ENCODE measurements at regions not wholly inside any gene's neighbourhood (a gene's known extent, or its start where the extent isn't known, plus 50 kb on each side); places are given as distances from the start of the nearest gene placed in this dataset.

DNA sequence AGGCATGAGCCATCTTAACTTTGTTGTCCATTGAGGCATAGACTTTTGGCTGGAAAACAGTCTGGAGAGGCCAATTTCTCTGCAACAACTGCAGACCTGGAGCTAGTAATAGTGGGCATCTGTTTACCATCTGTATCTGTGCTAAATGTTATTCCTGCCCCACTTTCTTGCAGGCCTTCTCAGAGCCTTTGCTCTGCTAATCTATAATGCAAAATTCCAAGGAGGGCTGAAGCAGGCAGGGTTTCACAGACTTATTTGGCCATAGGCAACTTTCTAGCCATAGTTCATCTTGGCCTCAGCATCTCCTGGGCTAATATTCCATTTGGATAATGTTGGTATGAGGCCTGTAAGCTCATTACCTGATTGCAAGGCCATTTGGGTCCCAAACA, 124.5 kb upstream of the CSF3R start:
- no peak for ATAC-seq
- TF ChIP-seq, protein P1, sequence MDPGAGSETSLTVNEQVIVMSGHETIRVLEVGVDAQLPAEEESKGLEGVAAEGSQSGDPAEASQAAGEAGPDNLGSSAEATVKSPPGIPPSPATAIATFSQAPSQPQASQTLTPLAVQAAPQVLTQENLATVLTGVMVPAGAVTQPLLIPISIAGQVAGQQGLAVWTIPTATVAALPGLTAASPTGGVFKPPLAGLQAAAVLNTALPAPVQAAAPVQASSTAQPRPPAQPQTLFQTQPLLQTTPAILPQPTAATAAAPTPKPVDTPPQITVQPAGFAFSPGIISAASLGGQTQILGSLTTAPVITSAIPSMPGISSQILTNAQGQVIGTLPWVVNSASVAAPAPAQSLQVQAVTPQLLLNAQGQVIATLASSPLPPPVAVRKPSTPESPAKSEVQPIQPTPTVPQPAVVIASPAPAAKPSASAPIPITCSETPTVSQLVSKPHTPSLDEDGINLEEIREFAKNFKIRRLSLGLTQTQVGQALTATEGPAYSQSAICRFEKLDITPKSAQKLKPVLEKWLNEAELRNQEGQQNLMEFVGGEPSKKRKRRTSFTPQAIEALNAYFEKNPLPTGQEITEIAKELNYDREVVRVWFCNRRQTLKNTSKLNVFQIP (CRISPR knock-in tag; IDR thresholded peaks at IDR 0.05; ENCODE audit: borderline replicate concordance, low read depth): no peak
- no peak for TF ChIP-seq ZNF8 (CRISPR knock-in tag; IDR thresholded peaks at IDR 0.05)
- no peak for TF ChIP-seq ZNF70 (CRISPR knock-in tag; IDR thresholded peaks at IDR 0.05)
- TF ChIP-seq, protein P2, sequence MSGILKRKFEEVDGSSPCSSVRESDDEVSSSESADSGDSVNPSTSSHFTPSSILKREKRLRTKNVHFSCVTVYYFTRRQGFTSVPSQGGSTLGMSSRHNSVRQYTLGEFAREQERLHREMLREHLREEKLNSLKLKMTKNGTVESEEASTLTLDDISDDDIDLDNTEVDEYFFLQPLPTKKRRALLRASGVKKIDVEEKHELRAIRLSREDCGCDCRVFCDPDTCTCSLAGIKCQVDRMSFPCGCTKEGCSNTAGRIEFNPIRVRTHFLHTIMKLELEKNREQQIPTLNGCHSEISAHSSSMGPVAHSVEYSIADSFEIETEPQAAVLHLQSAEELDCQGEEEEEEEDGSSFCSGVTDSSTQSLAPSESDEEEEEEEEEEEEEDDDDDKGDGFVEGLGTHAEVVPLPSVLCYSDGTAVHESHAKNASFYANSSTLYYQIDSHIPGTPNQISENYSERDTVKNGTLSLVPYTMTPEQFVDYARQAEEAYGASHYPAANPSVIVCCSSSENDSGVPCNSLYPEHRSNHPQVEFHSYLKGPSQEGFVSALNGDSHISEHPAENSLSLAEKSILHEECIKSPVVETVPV (CRISPR knock-in tag; IDR thresholded peaks at IDR 0.05): no peak
- no peak for TF ChIP-seq BACH2 (CRISPR knock-in tag; IDR thresholded peaks at IDR 0.05; ENCODE audit: borderline replicate concordance)
- TF ChIP-seq RARB (CRISPR knock-in tag; IDR thresholded peaks at IDR 0.05): no peak
- no peak for TF ChIP-seq PPARA (CRISPR knock-in tag; IDR thresholded peaks at IDR 0.05; ENCODE audit: borderline replicate concordance)
- TF ChIP-seq ARNTL (CRISPR knock-in tag; IDR thresholded peaks at IDR 0.05; ENCODE audit: borderline replicate concordance, low read depth): no peak
- no peak for TF ChIP-seq ZC3H10 (CRISPR knock-in tag; IDR thresholded peaks at IDR 0.05)
- TF ChIP-seq ISL1 (CRISPR knock-in tag; IDR thresholded peaks at IDR 0.05): no peak
- no peak for TF ChIP-seq CSDC2 (CRISPR knock-in tag; IDR thresholded peaks at IDR 0.05)
- TF ChIP-seq SNAI2 (CRISPR knock-in tag; IDR thresholded peaks at IDR 0.05): no peak
- TF ChIP-seq OSR1 (CRISPR knock-in tag; IDR thresholded peaks at IDR 0.05): no peak
- TF ChIP-seq GLIS3 (CRISPR knock-in tag; IDR thresholded peaks at IDR 0.05): no peak
- no peak for TF ChIP-seq TOX (CRISPR knock-in tag; IDR thresholded peaks at IDR 0.05; ENCODE audit: borderline replicate concordance)

DNA sequence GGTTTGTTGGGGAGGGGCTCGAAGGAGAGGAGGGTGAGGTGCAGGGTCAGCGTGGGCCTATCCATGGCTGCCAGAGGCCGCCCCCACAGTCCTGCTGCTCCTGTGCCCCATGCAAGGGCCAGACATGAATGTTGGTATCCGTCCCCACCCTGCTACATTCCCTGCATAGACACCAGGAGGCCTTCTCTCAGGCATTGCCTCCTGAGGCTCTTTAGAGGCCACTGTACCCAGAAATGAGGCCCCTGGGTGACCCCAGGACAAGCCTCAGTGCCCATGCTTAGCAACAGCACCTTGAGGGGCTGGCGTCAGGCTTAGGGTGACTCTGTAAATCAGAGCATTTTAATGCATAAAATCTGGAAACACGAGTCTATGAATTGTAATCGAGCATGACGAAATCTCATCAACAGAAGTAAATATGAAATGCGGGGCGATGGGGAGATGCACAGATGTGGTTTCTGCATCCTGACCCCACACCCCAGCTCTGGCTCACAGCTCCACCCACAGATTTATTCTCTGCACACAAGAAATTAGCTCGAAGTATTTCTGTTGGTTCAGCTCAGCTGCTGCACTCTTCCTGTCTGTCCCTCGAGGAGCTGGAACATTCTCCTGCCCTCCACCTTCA, 124.0 kb upstream of the CSF3R start:
- no peak for ATAC-seq
- TF ChIP-seq, protein P2 (CRISPR knock-in tag; IDR thresholded peaks at IDR 0.05): no peak
- no peak for TF ChIP-seq ZC3H10 (CRISPR knock-in tag; IDR thresholded peaks at IDR 0.05)

DNA sequence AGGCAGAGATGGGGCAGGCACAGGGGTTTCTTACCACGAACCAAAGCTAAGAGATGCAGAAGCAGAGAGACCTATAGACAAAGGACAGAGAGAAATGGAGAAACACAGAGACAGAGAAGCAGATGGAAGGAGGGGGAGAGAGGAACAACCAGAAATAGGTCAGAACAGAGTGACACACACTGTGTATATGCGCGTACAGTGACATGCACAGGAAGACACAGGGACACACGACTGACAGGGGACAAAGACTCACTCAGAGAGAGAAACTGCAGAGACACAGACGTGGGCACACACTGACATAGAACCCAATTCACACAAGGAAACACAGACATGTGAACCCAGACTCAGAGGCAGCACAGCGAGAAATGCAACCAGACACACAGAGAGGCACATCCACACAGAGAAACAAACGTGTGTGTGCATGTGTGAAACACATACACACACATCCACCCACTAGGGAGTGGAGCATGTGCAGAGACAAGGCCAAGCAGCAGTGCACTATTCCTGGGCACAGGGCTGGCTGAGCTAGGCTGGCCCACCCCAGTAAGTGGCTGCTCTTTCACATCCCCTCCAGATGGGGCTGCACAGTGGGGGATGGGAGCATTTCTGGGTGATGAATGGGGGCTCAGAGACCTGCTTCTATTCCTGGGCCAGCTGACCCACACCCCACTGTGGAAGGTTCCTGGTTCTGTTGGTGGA, 123.4 kb upstream of the CSF3R start:
- no peak for TF ChIP-seq ZNF8 (CRISPR knock-in tag; IDR thresholded peaks at IDR 0.05)
- TF ChIP-seq, protein P3, sequence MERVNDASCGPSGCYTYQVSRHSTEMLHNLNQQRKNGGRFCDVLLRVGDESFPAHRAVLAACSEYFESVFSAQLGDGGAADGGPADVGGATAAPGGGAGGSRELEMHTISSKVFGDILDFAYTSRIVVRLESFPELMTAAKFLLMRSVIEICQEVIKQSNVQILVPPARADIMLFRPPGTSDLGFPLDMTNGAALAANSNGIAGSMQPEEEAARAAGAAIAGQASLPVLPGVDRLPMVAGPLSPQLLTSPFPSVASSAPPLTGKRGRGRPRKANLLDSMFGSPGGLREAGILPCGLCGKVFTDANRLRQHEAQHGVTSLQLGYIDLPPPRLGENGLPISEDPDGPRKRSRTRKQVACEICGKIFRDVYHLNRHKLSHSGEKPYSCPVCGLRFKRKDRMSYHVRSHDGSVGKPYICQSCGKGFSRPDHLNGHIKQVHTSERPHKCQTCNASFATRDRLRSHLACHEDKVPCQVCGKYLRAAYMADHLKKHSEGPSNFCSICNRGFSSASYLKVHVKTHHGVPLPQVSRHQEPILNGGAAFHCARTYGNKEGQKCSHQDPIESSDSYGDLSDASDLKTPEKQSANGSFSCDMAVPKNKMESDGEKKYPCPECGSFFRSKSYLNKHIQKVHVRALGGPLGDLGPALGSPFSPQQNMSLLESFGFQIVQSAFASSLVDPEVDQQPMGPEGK (CRISPR knock-in tag; IDR thresholded peaks at IDR 0.05; ENCODE audit: borderline replicate concordance): no peak
- TF ChIP-seq ISL1 (CRISPR knock-in tag; IDR thresholded peaks at IDR 0.05): no peak
- TF ChIP-seq ZFP30 (CRISPR knock-in tag; IDR thresholded peaks at IDR 0.05): no peak
- TF ChIP-seq TOX (CRISPR knock-in tag; IDR thresholded peaks at IDR 0.05; ENCODE audit: borderline replicate concordance): no peak
- TF ChIP-seq GLIS3 (CRISPR knock-in tag; IDR thresholded peaks at IDR 0.05): no peak
- no peak for TF ChIP-seq ZFP3 (CRISPR knock-in tag; IDR thresholded peaks at IDR 0.05)
- TF ChIP-seq, protein P4, sequence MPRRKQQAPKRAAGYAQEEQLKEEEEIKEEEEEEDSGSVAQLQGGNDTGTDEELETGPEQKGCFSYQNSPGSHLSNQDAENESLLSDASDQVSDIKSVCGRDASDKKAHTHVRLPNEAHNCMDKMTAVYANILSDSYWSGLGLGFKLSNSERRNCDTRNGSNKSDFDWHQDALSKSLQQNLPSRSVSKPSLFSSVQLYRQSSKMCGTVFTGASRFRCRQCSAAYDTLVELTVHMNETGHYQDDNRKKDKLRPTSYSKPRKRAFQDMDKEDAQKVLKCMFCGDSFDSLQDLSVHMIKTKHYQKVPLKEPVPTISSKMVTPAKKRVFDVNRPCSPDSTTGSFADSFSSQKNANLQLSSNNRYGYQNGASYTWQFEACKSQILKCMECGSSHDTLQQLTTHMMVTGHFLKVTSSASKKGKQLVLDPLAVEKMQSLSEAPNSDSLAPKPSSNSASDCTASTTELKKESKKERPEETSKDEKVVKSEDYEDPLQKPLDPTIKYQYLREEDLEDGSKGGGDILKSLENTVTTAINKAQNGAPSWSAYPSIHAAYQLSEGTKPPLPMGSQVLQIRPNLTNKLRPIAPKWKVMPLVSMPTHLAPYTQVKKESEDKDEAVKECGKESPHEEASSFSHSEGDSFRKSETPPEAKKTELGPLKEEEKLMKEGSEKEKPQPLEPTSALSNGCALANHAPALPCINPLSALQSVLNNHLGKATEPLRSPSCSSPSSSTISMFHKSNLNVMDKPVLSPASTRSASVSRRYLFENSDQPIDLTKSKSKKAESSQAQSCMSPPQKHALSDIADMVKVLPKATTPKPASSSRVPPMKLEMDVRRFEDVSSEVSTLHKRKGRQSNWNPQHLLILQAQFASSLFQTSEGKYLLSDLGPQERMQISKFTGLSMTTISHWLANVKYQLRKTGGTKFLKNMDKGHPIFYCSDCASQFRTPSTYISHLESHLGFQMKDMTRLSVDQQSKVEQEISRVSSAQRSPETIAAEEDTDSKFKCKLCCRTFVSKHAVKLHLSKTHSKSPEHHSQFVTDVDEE (CRISPR knock-in tag; IDR thresholded peaks at IDR 0.05): no peak
- TF ChIP-seq, protein P5, sequence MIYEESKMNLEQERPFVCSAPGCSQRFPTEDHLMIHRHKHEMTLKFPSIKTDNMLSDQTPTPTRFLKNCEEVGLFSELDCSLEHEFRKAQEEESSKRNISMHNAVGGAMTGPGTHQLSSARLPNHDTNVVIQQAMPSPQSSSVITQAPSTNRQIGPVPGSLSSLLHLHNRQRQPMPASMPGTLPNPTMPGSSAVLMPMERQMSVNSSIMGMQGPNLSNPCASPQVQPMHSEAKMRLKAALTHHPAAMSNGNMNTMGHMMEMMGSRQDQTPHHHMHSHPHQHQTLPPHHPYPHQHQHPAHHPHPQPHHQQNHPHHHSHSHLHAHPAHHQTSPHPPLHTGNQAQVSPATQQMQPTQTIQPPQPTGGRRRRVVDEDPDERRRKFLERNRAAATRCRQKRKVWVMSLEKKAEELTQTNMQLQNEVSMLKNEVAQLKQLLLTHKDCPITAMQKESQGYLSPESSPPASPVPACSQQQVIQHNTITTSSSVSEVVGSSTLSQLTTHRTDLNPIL (CRISPR knock-in tag; IDR thresholded peaks at IDR 0.05; ENCODE audit: low read depth): no peak
- TF ChIP-seq ZNF70 (CRISPR knock-in tag; IDR thresholded peaks at IDR 0.05): no peak
- TF ChIP-seq, protein P2 (CRISPR knock-in tag; IDR thresholded peaks at IDR 0.05): no peak
- no peak for ATAC-seq
